OCI-LY3 (cell line): ENCODE measurements at regions not wholly inside any gene's neighbourhood (a gene's known extent, or its start where the extent isn't known, plus 50 kb on each side); places are given as distances from the start of the nearest gene placed in this dataset.

ENCODE experiments used
- CTCF ChIP-seq: fragments of 200-600, 300-600 bp; sonication (generic); IDR thresholded peaks from 2 replicates; pipeline ENCODE4 v1.5.1; 2014; ENCODE audit warnings: antibody characterized with exemption, low read length, low read depth
- EZH2phosphoT487 ChIP-seq: fragments of 200-600 bp; shearing (Covaris generic); IDR thresholded peaks from 2 replicates; pipeline ENCODE4 v1.6.1; 2018; ENCODE audit warnings: antibody characterized with exemption, mixed run types, low read depth

DNA sequence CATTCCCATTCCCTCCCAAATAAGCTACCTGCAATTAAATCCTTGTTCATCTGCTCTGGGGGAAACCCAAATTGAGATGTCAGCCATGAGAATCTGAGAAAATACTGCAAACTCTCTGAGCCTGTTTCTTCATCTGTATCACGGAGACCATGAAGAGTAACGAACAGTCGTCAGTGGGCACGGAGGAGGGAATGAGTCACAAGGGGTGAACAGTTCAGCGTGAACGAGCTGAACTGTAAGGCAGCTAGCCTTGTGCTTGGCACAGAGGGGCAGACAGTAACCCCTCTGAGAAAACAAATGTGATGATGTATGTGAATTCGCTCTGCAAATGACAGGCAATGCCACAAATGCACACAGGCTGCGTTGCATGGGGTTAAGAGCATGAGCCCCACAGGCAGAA is 288.7 kb downstream of the FOXO1 start:
- no peak for TF ChIP-seq CTCF
- no peak for TF ChIP-seq EZH2phosphoT487
